ENCODE measurements at regions not wholly inside any gene's neighbourhood (a gene's known extent, or its start where the extent isn't known, plus 50 kb on each side); places are given as distances from the start of the nearest gene placed in this dataset.

DNA sequence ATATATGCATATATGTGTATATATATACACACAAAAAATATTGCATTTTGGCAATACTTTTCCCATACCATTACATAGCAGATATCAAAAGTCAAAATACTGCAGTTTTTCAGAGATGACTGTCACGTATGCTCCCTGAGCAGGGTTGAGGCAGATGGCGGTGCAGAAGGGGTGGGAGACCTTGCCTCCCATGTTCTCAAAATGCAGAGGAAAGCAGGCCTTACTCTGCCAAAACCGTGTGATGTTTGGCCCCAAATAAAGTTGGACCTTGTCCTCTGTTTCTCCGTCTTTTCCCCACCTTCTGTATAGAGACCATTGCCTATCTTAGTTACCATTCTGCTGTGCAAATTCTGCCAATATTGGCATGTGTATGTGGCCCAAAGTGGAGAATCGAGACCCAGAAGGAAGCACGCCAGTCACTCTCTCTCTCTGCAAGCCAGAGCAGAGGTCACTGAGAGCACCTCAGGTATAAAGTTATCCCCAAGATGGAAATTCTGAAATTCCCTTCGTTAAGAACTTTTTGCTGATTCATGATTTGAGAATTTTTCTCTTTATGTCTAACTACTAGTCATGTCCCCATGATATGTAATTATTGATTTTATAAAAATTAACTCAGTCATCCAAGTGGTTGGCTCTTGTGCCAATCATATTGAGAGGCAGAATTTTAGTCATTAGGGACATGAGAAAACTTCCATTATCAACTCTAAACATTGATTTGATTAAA lies 898.8 kb downstream of the EPHA4 start:
- Histone ChIP-seq H3K79me2 (replicated peaks; ENCODE audit: insufficient read depth, low read length) (no peaks in the 10 kb centered on the region), H3K27me3 (ENCODE audit: insufficient read depth, low read depth, low read length) (no peaks in the 10 kb centered on the region), H3K27ac (ENCODE audit: low read length) (no peak overlapping the region), H4K20me1 (ENCODE audit: insufficient read depth) (no peaks in the 10 kb centered on the region), H3K36me3 (ENCODE audit: insufficient read depth, low read length) (no peaks in the 10 kb centered on the region), H2AFZ (ENCODE audit: low read depth, low read length) (no peak overlapping the region), H3K9ac (ENCODE audit: low read length) (no peak overlapping the region), H3K4me2 (ENCODE audit: low read length) (no peak overlapping the region), H3K9me3 (ENCODE audit: low read length) (no peaks in the 10 kb centered on the region), H3K4me3 (ENCODE audit: low read length) (no peak overlapping the region), H3F3A (ENCODE audit: insufficient read depth, low read length, poor library complexity, severe bottlenecking) (no peaks in the 10 kb centered on the region), H3K9me2 (ENCODE audit: insufficient read depth, low read length) (no peaks in the 10 kb centered on the region)
- TF ChIP-seq, protein P1, sequence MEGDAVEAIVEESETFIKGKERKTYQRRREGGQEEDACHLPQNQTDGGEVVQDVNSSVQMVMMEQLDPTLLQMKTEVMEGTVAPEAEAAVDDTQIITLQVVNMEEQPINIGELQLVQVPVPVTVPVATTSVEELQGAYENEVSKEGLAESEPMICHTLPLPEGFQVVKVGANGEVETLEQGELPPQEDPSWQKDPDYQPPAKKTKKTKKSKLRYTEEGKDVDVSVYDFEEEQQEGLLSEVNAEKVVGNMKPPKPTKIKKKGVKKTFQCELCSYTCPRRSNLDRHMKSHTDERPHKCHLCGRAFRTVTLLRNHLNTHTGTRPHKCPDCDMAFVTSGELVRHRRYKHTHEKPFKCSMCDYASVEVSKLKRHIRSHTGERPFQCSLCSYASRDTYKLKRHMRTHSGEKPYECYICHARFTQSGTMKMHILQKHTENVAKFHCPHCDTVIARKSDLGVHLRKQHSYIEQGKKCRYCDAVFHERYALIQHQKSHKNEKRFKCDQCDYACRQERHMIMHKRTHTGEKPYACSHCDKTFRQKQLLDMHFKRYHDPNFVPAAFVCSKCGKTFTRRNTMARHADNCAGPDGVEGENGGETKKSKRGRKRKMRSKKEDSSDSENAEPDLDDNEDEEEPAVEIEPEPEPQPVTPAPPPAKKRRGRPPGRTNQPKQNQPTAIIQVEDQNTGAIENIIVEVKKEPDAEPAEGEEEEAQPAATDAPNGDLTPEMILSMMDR (IDR thresholded peaks at IDR 0.05; ENCODE audit: poor library complexity, severe bottlenecking) = no peak
- TF ChIP-seq EP300 (conservative IDR thresholded peaks at IDR 0.05; ENCODE audit: poor library complexity, severe bottlenecking) = no peak
- TF ChIP-seq MXI1 (conservative IDR thresholded peaks at IDR 0.05; ENCODE audit: poor library complexity, severe bottlenecking) = no peak
- no peak for TF ChIP-seq SMC3 (conservative IDR thresholded peaks at IDR 0.05; ENCODE audit: poor library complexity)
- TF ChIP-seq EZH2 (IDR thresholded peaks at IDR 0.05; ENCODE audit: borderline replicate concordance, insufficient read depth, low read length, poor library complexity, severe bottlenecking) = no peak
- no peak for TF ChIP-seq POLR2AphosphoS5 (IDR thresholded peaks at IDR 0.05)
- no peak for TF ChIP-seq TAF1 (IDR thresholded peaks at IDR 0.05; ENCODE audit: low read depth)
- TF ChIP-seq, protein P2, sequence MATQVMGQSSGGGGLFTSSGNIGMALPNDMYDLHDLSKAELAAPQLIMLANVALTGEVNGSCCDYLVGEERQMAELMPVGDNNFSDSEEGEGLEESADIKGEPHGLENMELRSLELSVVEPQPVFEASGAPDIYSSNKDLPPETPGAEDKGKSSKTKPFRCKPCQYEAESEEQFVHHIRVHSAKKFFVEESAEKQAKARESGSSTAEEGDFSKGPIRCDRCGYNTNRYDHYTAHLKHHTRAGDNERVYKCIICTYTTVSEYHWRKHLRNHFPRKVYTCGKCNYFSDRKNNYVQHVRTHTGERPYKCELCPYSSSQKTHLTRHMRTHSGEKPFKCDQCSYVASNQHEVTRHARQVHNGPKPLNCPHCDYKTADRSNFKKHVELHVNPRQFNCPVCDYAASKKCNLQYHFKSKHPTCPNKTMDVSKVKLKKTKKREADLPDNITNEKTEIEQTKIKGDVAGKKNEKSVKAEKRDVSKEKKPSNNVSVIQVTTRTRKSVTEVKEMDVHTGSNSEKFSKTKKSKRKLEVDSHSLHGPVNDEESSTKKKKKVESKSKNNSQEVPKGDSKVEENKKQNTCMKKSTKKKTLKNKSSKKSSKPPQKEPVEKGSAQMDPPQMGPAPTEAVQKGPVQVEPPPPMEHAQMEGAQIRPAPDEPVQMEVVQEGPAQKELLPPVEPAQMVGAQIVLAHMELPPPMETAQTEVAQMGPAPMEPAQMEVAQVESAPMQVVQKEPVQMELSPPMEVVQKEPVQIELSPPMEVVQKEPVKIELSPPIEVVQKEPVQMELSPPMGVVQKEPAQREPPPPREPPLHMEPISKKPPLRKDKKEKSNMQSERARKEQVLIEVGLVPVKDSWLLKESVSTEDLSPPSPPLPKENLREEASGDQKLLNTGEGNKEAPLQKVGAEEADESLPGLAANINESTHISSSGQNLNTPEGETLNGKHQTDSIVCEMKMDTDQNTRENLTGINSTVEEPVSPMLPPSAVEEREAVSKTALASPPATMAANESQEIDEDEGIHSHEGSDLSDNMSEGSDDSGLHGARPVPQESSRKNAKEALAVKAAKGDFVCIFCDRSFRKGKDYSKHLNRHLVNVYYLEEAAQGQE (IDR thresholded peaks at IDR 0.05; ENCODE audit: borderline replicate concordance) = no peak
- no peak for TF ChIP-seq RAD21 (conservative IDR thresholded peaks at IDR 0.05)

DNA sequence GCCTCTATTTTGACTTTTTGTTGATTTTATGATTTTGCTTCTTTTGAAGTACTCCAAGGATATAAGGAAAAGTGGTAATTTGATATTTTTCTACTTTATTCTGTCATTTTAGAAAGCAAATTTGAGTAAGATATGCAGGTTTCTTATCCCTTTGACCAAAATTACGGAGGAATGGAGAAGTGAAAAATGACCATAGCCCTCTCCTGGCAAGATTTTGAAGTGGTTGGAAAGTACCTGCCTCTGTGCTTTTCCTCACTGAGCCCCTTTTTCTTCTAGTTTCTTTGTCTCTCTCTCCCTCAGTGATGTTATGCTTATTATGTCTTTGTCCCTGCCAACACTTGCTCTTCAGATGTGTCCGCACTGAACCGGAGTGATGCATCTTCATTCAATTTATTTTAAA lies 898.1 kb downstream of the EPHA4 start:
- no peak overlapping the region for H3K27ac ChIP-seq (ENCODE audit: low read length)
- no peaks in the 10 kb centered on the region for H3K9me3 ChIP-seq (ENCODE audit: low read length)
- H3F3A ChIP-seq (ENCODE audit: insufficient read depth, low read length, poor library complexity, severe bottlenecking) = no peaks in the 10 kb centered on the region
- no peaks in the 10 kb centered on the region for H4K20me1 ChIP-seq (ENCODE audit: insufficient read depth)
- H3K9me2 ChIP-seq (ENCODE audit: insufficient read depth, low read length) = no peaks in the 10 kb centered on the region
- H3K36me3 ChIP-seq (ENCODE audit: insufficient read depth, low read length) = no peaks in the 10 kb centered on the region
- no peaks in the 10 kb centered on the region for H3K27me3 ChIP-seq (ENCODE audit: insufficient read depth, low read depth, low read length)
- no peak overlapping the region for H3K4me2 ChIP-seq (ENCODE audit: low read length)
- H3K9ac ChIP-seq (ENCODE audit: low read length) = no peak overlapping the region
- no peak overlapping the region for H2AFZ ChIP-seq (ENCODE audit: low read depth, low read length)
- H3K79me2 ChIP-seq (replicated peaks; ENCODE audit: insufficient read depth, low read length) = no peaks in the 10 kb centered on the region
- TF ChIP-seq SMC3 (conservative IDR thresholded peaks at IDR 0.05; ENCODE audit: poor library complexity) = no peak
- no peak for TF ChIP-seq EZH2 (IDR thresholded peaks at IDR 0.05; ENCODE audit: borderline replicate concordance, insufficient read depth, low read length, poor library complexity, severe bottlenecking)
- no peak for TF ChIP-seq POLR2AphosphoS5 (IDR thresholded peaks at IDR 0.05)
- TF ChIP-seq, protein P1 (IDR thresholded peaks at IDR 0.05; ENCODE audit: poor library complexity, severe bottlenecking) = no peak
- no peak for TF ChIP-seq RAD21 (conservative IDR thresholded peaks at IDR 0.05)
- no peak for TF ChIP-seq EP300 (conservative IDR thresholded peaks at IDR 0.05; ENCODE audit: poor library complexity, severe bottlenecking)
- TF ChIP-seq MXI1 (conservative IDR thresholded peaks at IDR 0.05; ENCODE audit: poor library complexity, severe bottlenecking) = no peak
- TF ChIP-seq, protein P2 (IDR thresholded peaks at IDR 0.05; ENCODE audit: borderline replicate concordance) = no peak
- no peak for TF ChIP-seq TAF1 (IDR thresholded peaks at IDR 0.05; ENCODE audit: low read depth)
- no peak overlapping the region for H3K4me3 ChIP-seq (ENCODE audit: low read length)
